ENCODE measurements at regions not wholly inside any gene's neighbourhood (a gene's known extent, or its start where the extent isn't known, plus 50 kb on each side); places are given as distances from the start of the nearest gene placed in this dataset.

GRCh38 chr6:137949686-137950390, 82.8 kb downstream of the TNFAIP3 start:
- Histone ChIP-seq H3K4me1 (ENCODE audit: control insufficient read depth in 2 of 3, insufficient read depth in 2 of 3, low read depth in 1 of 3, low read length in 3 of 3) (peaks cover 0 to 3% (median 0%) of the 10 kb centered on the region in 3 donors), H3K27me3 (ENCODE audit: control insufficient read depth, insufficient read depth, low read length) (no peaks in the 10 kb centered on the region), H3K27ac (ENCODE audit: low read depth in 2 of 2, low read length in 2 of 2) (no peak overlapping the region), H3K9ac (ENCODE audit: low read length in 3 of 3) (no peak overlapping the region), H3K4me3 (ENCODE audit: low read length in 3 of 3) (no peak overlapping the region), H3K36me3 (ENCODE audit: control insufficient read depth in 2 of 3, insufficient read depth in 3 of 3, low read length in 3 of 3) (no peaks in the 10 kb centered on the region), H3K9me3 (ENCODE audit: control insufficient read depth in 2 of 3, insufficient read depth in 1 of 3, low read length in 3 of 3) (no peaks in the 10 kb centered on the region)
- no peak for TF ChIP-seq CTCF (IDR thresholded peaks at IDR 0.05; ENCODE audit: borderline replicate concordance, extremely low read depth, insufficient read depth)
- intact Hi-C loops (cut with DNase I) = loop anchor here (5.0 kb wide), 1 partner anchor 238 kb away; no protein-coding TSS in a partner anchor
- DNase-seq = peak in 2 of 5 donors; percentile 16 to 17
- FAIRE-seq = no peak

- Histone ChIP-seq H3K4me1 (ENCODE audit: control insufficient read depth in 2 of 3, insufficient read depth in 2 of 3, low read depth in 1 of 3, low read length in 3 of 3) (no peaks in the 10 kb centered on the region), H3K27me3 (ENCODE audit: control insufficient read depth, insufficient read depth, low read length) (no peaks in the 10 kb centered on the region), H3K9me3 (ENCODE audit: control insufficient read depth in 2 of 3, insufficient read depth in 1 of 3, low read length in 3 of 3) (no peaks in the 10 kb centered on the region), H3K36me3 (ENCODE audit: control insufficient read depth in 2 of 3, insufficient read depth in 3 of 3, low read length in 3 of 3) (no peaks in the 10 kb centered on the region), H3K27ac (ENCODE audit: low read depth in 2 of 2, low read length in 2 of 2) (no peak overlapping the region), H3K9ac (ENCODE audit: low read length in 3 of 3) (no peak overlapping the region), H3K4me3 (ENCODE audit: low read length in 3 of 3) (no peak overlapping the region)
- no peak for TF ChIP-seq CTCF (IDR thresholded peaks at IDR 0.05; ENCODE audit: borderline replicate concordance, extremely low read depth, insufficient read depth)
- intact Hi-C loops (cut with DNase I) = no loop called here
- DNase-seq (no peak), FAIRE-seq (no peak)
Measured at GRCh38 chr6:137950581-137950980, 83.5 kb downstream of the TNFAIP3 start.

GRCh38 chr6:137951064-137951597, 84.1 kb downstream of the TNFAIP3 start:
- no peak overlapping the region for H3K4me3 ChIP-seq (ENCODE audit: low read length in 3 of 3)
- FAIRE-seq = no peak
- no peak for DNase-seq
- no peaks in the 10 kb centered on the region for H3K27me3 ChIP-seq (ENCODE audit: control insufficient read depth, insufficient read depth, low read length)
- no peak for TF ChIP-seq CTCF (IDR thresholded peaks at IDR 0.05; ENCODE audit: borderline replicate concordance, extremely low read depth, insufficient read depth)
- H3K27ac ChIP-seq (ENCODE audit: low read depth in 2 of 2, low read length in 2 of 2) = no peak overlapping the region
- intact Hi-C loops (cut with DNase I) = no loop called here
- H3K9ac ChIP-seq (ENCODE audit: low read length in 3 of 3) = no peak overlapping the region
- H3K4me1 ChIP-seq (ENCODE audit: control insufficient read depth in 2 of 3, insufficient read depth in 2 of 3, low read depth in 1 of 3, low read length in 3 of 3) = no peaks in the 10 kb centered on the region
- no peaks in the 10 kb centered on the region for H3K9me3 ChIP-seq (ENCODE audit: control insufficient read depth in 2 of 3, insufficient read depth in 1 of 3, low read length in 3 of 3)
- no peaks in the 10 kb centered on the region for H3K36me3 ChIP-seq (ENCODE audit: control insufficient read depth in 2 of 3, insufficient read depth in 3 of 3, low read length in 3 of 3)
